Central memory CD8-positive, alpha-beta T cell (primary cell): ENCODE measurements at regions not wholly inside any gene's neighbourhood (a gene's known extent, or its start where the extent isn't known, plus 50 kb on each side); places are given as distances from the start of the nearest gene placed in this dataset.
"Not testable (repeated sequence)": the region's sequence is repeated elsewhere in the genome, so short reads cannot be mapped to it uniquely, and the experiment has no call there.

Source experiments
- ATAC-seq: fragments of 150-1000 bp; cut with Tn5 transposase; replicated peaks from 2 replicates; pipeline ENCODE4 v1.10.0; 2022; ENCODE audit warnings: mild to moderate bottlenecking, moderate FRiP score, moderate number of reproducible peaks; ENCODE audit not compliant: poor library complexity, severe bottlenecking; ENCODE audit errors: extremely low read depth
- DNase-seq, 2 donors: peaks; one replicate each; pipeline ENCODE4 v3.0.0; 2021; ENCODE audit warnings: low spot score in 2 of 2
- H3K27ac Mint-ChIP-seq: one replicate; pipeline ENCODE4 v1.8.0; 2022; ENCODE audit warnings: low read depth, mild to moderate bottlenecking, moderate library complexity, mixed read lengths
- H3K27me3 Mint-ChIP-seq: one replicate; pipeline ENCODE4 v1.8.0; 2022; ENCODE audit warnings: mixed read lengths
- H3K36me3 Mint-ChIP-seq: one replicate; pipeline ENCODE4 v1.8.0; 2022; ENCODE audit warnings: mild to moderate bottlenecking, moderate library complexity, mixed read lengths; ENCODE audit not compliant: insufficient read depth
- H3K4me1 Mint-ChIP-seq: one replicate; pipeline ENCODE4 v1.8.0; 2022; ENCODE audit warnings: mixed read lengths
- H3K4me3 Mint-ChIP-seq: one replicate; pipeline ENCODE4 v1.8.0; 2022; ENCODE audit warnings: mild to moderate bottlenecking, moderate library complexity, mixed read lengths
- H3K9me3 Mint-ChIP-seq: one replicate; pipeline ENCODE4 v1.8.0; 2022; ENCODE audit warnings: mixed read lengths

GRCh38 chr3:130800829-130801228 is 54.2 kb upstream of the PIK3R4 start:
- Mint-ChIP-seq H3K27ac (no peak overlapping the region), H3K4me1 (no peaks in the 10 kb centered on the region), H3K27me3 (peaks cover 59% of the 10 kb centered on the region), H3K4me3 (no peak overlapping the region), H3K9me3 (no peaks in the 10 kb centered on the region), H3K36me3 (no peaks in the 10 kb centered on the region)
- DNase-seq, result no peak
- ATAC-seq, result no peak

GRCh38 chr3:130801473-130801872 is 54.8 kb upstream of the PIK3R4 start:
- no peak for ATAC-seq
- Mint-ChIP-seq H3K4me1 (no peaks in the 10 kb centered on the region), H3K27me3 (peaks cover 61% of the 10 kb centered on the region), H3K9me3 (no peaks in the 10 kb centered on the region), H3K4me3 (no peak overlapping the region), H3K36me3 (no peaks in the 10 kb centered on the region), H3K27ac (no peak overlapping the region)
- no peak for DNase-seq

- DNase-seq (no peak), ATAC-seq (no peak)
- Mint-ChIP-seq H3K9me3 (no peaks in the 10 kb centered on the region), H3K4me1 (no peaks in the 10 kb centered on the region), H3K27me3 (peaks cover 13% of the 10 kb centered on the region), H3K27ac (no peak overlapping the region), H3K4me3 (no peak overlapping the region), H3K36me3 (no peaks in the 10 kb centered on the region)
Measured at GRCh38 chr3:130811557-130811956, 64.9 kb upstream of the PIK3R4 start.

- Mint-ChIP-seq H3K27ac (no peak overlapping the region), H3K9me3 (no peaks in the 10 kb centered on the region), H3K27me3 (peaks cover 14% of the 10 kb centered on the region), H3K4me3 (no peak overlapping the region), H3K36me3 (no peaks in the 10 kb centered on the region), H3K4me1 (no peaks in the 10 kb centered on the region)
- ATAC-seq, result no peak
- no peak for DNase-seq
Measured at GRCh38 chr3:130814691-130815472, 68.3 kb upstream of the PIK3R4 start.

GRCh38 chr3:130816561-130817445 is 70.2 kb upstream of the PIK3R4 start:
- H3K4me3 Mint-ChIP-seq, result no peak overlapping the region
- H3K27ac Mint-ChIP-seq, result no peak overlapping the region
- H3K36me3 Mint-ChIP-seq, result no peaks in the 10 kb centered on the region
- peaks cover 25% of the 10 kb centered on the region for H3K27me3 Mint-ChIP-seq
- DNase-seq, result no peak
- no peaks in the 10 kb centered on the region for H3K4me1 Mint-ChIP-seq
- ATAC-seq, result no peak
- H3K9me3 Mint-ChIP-seq, result no peaks in the 10 kb centered on the region

- not testable (repeated sequence) for H3K27ac Mint-ChIP-seq, H3K4me3 Mint-ChIP-seq, H3K9me3 Mint-ChIP-seq, DNase-seq, H3K4me1 Mint-ChIP-seq, H3K36me3 Mint-ChIP-seq, ATAC-seq
- H3K27me3 Mint-ChIP-seq, result peaks cover 25% of the 10 kb centered on the region
Measured at GRCh38 chr3:130818066-130818465, 71.4 kb upstream of the PIK3R4 start.

- H3K4me3 Mint-ChIP-seq, result no peak overlapping the region
- no peaks in the 10 kb centered on the region for H3K4me1 Mint-ChIP-seq
- H3K27me3 Mint-ChIP-seq, result peaks cover 34% of the 10 kb centered on the region
- no peak for ATAC-seq
- no peaks in the 10 kb centered on the region for H3K9me3 Mint-ChIP-seq
- H3K27ac Mint-ChIP-seq, result no peak overlapping the region
- no peak for DNase-seq
- H3K36me3 Mint-ChIP-seq, result no peaks in the 10 kb centered on the region
Measured at GRCh38 chr3:130820976-130821375, 72.9 kb upstream of the ATP2C1 start.

GRCh38 chr3:130821806-130822205 is 72.1 kb upstream of the ATP2C1 start:
- Mint-ChIP-seq H3K9me3 (no peaks in the 10 kb centered on the region), H3K4me3 (no peak overlapping the region), H3K27ac (no peak overlapping the region), H3K36me3 (no peaks in the 10 kb centered on the region), H3K27me3 (peaks cover 35% of the 10 kb centered on the region), H3K4me1 (no peaks in the 10 kb centered on the region)
- ATAC-seq (no peak), DNase-seq (no peak)

GRCh38 chr3:130823241-130823884 is 70.5 kb upstream of the ATP2C1 start:
- H3K9me3 Mint-ChIP-seq, result no peaks in the 10 kb centered on the region
- ATAC-seq (no peak), DNase-seq (no peak)
- no peaks in the 10 kb centered on the region for H3K36me3 Mint-ChIP-seq
- peaks cover 35% of the 10 kb centered on the region for H3K27me3 Mint-ChIP-seq
- H3K4me3 Mint-ChIP-seq, result no peak overlapping the region
- H3K4me1 Mint-ChIP-seq, result no peaks in the 10 kb centered on the region
- no peak overlapping the region for H3K27ac Mint-ChIP-seq

GRCh38 chr3:130823996-130824395 is 69.9 kb upstream of the ATP2C1 start:
- Mint-ChIP-seq H3K27me3 (peaks cover 30% of the 10 kb centered on the region), H3K27ac (no peak overlapping the region), H3K36me3 (no peaks in the 10 kb centered on the region), H3K4me1 (no peaks in the 10 kb centered on the region), H3K4me3 (no peak overlapping the region), H3K9me3 (no peaks in the 10 kb centered on the region)
- ATAC-seq (no peak), DNase-seq (no peak)

GRCh38 chr3:130825762-130826299 is 68.1 kb upstream of the ATP2C1 start:
- no peak for DNase-seq
- H3K27me3 Mint-ChIP-seq, result peaks cover 16% of the 10 kb centered on the region
- H3K27ac Mint-ChIP-seq, result no peak overlapping the region
- no peak overlapping the region for H3K4me3 Mint-ChIP-seq
- no peaks in the 10 kb centered on the region for H3K36me3 Mint-ChIP-seq
- no peaks in the 10 kb centered on the region for H3K9me3 Mint-ChIP-seq
- no peak for ATAC-seq
- no peaks in the 10 kb centered on the region for H3K4me1 Mint-ChIP-seq

GRCh38 chr3:130826516-130827182 is 67.2 kb upstream of the ATP2C1 start:
- ATAC-seq (no peak), DNase-seq (no peak)
- Mint-ChIP-seq H3K27ac (no peak overlapping the region), H3K36me3 (peaks cover 1% of the 10 kb centered on the region), H3K4me1 (no peaks in the 10 kb centered on the region), H3K27me3 (peaks cover 22% of the 10 kb centered on the region), H3K4me3 (no peak overlapping the region), H3K9me3 (no peaks in the 10 kb centered on the region)
